Liver (tissue), 3 donors: ENCODE measurements at regions not wholly inside any gene's neighbourhood (a gene's known extent, or its start where the extent isn't known, plus 50 kb on each side); places are given as distances from the start of the nearest gene placed in this dataset.

Experiments used
- RXRA ChIP-seq, 2 donors: IDR thresholded peaks; 2 replicates each; pipeline ENCODE4 v1.6.1; 2017 to 2018; ENCODE audit warnings: antibody characterized with exemption in 2 of 2, mild to moderate bottlenecking in 1 of 2
- TAF1 ChIP-seq: conservative IDR thresholded peaks from 2 replicates; pipeline ENCODE4 v1.6.1; 2016; ENCODE audit warnings: antibody characterized with exemption, mild to moderate bottlenecking
- TF ChIP-seq, protein P1 (sequence below): fragments of 150-350 bp; IDR thresholded peaks from 2 replicates; pipeline ENCODE4 v1.5.1; 2017; ENCODE audit warnings: improper control_type of control experiment, low read depth, low read length; ENCODE audit not compliant: missing input control
- TF ChIP-seq, protein P2 (sequence below): IDR thresholded peaks from 2 replicates; pipeline ENCODE4 v1.6.1; 2016; ENCODE audit warnings: antibody characterized with exemption
- TF ChIP-seq, protein P3 (sequence below): IDR thresholded peaks from 2 replicates; pipeline ENCODE4 v1.6.1; 2016; ENCODE audit warnings: antibody characterized with exemption, mild to moderate bottlenecking
- TF ChIP-seq, protein P4 (sequence below): IDR thresholded peaks from 2 replicates; pipeline ENCODE4 v1.6.1; 2016; ENCODE audit warnings: antibody characterized with exemption
- donor health status: healthy.
- donor health status: healthy.

DNA sequence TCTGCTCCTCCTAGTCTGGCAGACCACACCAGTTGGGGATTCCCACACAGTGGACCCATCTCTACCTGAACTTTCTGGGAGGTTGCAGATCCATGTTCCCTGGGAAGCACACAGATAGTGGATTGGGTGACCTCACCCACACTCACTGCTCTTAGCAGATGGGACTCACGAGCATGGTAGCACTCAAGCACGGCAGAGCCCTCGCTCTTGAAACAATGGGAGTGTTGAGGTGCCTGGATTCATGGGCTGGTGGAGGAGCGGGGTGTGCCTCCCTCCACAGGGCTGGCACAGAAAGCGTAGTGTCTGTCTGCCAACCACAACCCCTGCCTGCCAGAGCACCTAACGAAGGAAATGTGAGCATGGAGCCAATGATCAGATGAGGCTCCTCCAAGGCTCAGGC is 568.0 kb downstream of the POM121L12 start:
- TF ChIP-seq, protein P1, sequence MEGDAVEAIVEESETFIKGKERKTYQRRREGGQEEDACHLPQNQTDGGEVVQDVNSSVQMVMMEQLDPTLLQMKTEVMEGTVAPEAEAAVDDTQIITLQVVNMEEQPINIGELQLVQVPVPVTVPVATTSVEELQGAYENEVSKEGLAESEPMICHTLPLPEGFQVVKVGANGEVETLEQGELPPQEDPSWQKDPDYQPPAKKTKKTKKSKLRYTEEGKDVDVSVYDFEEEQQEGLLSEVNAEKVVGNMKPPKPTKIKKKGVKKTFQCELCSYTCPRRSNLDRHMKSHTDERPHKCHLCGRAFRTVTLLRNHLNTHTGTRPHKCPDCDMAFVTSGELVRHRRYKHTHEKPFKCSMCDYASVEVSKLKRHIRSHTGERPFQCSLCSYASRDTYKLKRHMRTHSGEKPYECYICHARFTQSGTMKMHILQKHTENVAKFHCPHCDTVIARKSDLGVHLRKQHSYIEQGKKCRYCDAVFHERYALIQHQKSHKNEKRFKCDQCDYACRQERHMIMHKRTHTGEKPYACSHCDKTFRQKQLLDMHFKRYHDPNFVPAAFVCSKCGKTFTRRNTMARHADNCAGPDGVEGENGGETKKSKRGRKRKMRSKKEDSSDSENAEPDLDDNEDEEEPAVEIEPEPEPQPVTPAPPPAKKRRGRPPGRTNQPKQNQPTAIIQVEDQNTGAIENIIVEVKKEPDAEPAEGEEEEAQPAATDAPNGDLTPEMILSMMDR = no peak
- TF ChIP-seq, protein P2, sequence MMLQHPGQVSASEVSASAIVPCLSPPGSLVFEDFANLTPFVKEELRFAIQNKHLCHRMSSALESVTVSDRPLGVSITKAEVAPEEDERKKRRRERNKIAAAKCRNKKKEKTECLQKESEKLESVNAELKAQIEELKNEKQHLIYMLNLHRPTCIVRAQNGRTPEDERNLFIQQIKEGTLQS = no peak
- TF ChIP-seq, protein P3, sequence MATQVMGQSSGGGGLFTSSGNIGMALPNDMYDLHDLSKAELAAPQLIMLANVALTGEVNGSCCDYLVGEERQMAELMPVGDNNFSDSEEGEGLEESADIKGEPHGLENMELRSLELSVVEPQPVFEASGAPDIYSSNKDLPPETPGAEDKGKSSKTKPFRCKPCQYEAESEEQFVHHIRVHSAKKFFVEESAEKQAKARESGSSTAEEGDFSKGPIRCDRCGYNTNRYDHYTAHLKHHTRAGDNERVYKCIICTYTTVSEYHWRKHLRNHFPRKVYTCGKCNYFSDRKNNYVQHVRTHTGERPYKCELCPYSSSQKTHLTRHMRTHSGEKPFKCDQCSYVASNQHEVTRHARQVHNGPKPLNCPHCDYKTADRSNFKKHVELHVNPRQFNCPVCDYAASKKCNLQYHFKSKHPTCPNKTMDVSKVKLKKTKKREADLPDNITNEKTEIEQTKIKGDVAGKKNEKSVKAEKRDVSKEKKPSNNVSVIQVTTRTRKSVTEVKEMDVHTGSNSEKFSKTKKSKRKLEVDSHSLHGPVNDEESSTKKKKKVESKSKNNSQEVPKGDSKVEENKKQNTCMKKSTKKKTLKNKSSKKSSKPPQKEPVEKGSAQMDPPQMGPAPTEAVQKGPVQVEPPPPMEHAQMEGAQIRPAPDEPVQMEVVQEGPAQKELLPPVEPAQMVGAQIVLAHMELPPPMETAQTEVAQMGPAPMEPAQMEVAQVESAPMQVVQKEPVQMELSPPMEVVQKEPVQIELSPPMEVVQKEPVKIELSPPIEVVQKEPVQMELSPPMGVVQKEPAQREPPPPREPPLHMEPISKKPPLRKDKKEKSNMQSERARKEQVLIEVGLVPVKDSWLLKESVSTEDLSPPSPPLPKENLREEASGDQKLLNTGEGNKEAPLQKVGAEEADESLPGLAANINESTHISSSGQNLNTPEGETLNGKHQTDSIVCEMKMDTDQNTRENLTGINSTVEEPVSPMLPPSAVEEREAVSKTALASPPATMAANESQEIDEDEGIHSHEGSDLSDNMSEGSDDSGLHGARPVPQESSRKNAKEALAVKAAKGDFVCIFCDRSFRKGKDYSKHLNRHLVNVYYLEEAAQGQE = no peak
- TF ChIP-seq TAF1 (no peak), RXRA (IDR thresholded peaks at IDR 0.05) (no peak)
- TF ChIP-seq, protein P4, sequence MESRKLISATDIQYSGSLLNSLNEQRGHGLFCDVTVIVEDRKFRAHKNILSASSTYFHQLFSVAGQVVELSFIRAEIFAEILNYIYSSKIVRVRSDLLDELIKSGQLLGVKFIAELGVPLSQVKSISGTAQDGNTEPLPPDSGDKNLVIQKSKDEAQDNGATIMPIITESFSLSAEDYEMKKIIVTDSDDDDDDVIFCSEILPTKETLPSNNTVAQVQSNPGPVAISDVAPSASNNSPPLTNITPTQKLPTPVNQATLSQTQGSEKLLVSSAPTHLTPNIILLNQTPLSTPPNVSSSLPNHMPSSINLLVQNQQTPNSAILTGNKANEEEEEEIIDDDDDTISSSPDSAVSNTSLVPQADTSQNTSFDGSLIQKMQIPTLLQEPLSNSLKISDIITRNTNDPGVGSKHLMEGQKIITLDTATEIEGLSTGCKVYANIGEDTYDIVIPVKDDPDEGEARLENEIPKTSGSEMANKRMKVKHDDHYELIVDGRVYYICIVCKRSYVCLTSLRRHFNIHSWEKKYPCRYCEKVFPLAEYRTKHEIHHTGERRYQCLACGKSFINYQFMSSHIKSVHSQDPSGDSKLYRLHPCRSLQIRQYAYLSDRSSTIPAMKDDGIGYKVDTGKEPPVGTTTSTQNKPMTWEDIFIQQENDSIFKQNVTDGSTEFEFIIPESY = no peak
